GM21515 (cell line): ENCODE measurements at regions not wholly inside any gene's neighbourhood (a gene's known extent, or its start where the extent isn't known, plus 50 kb on each side); places are given as distances from the start of the nearest gene placed in this dataset.
A peak's percentile ranks its signal among the peaks of the same experiment; 100 is the strongest.

Experiments used
- ATAC-seq: cut with Tn5 transposase; IDR thresholded peaks from one replicate; pipeline ENCODE4 v1.9.1; 2021; ENCODE audit not compliant: unreplicated experiment

DNA sequence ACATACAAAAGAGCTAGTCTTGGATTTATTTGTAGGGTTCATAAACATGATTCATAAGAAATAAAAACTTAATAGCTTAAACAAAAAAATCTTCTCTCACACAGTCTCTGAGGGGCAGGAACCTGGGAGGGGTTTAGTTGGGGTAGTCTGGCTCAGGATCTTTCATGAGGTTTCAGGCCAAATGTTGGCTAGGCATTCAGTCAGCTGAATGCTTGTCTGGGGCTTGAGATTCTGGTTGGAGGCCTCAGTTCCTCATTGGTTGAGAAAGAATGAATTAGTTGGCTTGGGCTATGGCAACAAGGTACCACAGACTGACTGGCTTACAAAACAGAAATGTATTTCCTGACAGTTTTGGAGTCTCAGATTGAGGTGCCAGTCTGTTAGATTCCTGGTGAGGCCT is 74.3 kb downstream of the ANKRD7 start:
- no peak for ATAC-seq

DNA sequence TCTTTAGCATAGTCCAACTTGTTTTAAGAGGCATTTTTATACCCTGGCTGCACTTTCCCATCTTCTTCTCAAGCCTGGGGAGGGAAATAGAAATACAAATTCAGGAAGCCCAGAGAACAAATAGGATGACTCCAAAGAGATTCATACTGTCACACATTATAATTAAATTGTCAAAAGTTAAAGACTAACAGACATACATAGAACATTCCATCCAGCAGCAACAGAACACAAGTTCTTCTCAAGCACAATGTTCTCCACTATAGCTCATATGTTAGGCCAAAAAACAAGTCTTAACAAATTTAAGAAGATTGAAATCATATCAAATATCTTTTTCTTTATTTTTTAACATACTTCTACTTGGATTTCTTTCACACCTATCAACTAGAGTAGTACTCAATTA is 75.7 kb downstream of the ANKRD7 start:
- ATAC-seq: no peak

DNA sequence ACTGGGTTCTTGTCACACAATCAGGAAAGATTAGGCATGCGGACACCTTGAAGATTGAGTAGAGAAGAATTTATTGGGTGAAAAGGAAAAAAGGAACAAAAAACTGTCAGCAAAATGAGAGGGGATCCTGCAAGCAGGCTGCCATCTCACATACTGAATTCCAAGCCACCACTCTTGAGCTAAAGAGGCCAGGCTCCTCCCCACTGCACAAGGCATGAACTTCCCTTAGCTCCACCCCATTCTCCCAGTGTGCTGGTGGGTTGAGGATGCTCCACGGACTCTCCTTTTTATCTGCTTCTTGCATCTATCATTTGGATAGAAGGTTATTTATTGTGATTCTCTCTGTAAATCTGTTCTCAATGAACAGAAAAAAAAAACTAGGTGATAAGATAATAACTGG is 79.6 kb downstream of the ANKRD7 start:
- ATAC-seq: no peak

DNA sequence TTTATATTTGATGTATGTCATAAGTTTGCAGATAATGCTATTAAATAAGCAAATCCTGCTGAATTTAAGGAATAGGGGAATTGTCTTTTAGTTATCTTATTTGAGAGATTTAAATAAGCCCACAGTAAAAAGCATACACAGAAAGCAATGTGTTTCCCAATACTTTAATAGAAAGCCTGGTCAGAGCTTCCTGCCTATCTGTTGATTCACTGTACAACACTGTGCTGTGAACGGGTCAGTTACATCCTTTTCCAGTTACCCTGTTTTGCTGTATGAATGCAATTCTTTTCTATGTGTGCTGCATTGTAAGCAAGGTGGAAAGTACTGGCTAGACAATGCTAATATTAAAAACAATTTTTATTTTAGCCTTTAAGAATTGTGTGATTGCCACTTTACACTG is 81.2 kb downstream of the ANKRD7 start:
- ATAC-seq: no peak

DNA sequence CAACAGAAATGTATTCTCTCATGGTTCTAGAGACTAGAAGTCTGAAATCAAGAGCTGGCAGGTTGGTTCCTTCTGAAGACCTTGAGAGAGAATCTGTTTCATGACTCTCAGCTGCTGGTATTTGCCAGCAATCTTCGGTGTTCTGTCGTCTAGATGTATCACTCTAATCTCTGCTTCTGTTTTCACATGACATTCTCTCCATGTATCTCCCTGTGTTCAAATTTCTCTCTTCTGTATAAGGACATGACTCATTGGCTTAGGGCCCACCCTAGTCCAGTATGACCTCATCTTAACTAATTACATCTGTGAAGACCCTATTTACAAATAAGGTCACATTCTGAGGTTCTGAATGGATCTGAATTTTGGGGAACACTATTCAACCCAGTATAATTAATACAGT is 82.3 kb downstream of the ANKRD7 start:
- ATAC-seq: no peak

DNA sequence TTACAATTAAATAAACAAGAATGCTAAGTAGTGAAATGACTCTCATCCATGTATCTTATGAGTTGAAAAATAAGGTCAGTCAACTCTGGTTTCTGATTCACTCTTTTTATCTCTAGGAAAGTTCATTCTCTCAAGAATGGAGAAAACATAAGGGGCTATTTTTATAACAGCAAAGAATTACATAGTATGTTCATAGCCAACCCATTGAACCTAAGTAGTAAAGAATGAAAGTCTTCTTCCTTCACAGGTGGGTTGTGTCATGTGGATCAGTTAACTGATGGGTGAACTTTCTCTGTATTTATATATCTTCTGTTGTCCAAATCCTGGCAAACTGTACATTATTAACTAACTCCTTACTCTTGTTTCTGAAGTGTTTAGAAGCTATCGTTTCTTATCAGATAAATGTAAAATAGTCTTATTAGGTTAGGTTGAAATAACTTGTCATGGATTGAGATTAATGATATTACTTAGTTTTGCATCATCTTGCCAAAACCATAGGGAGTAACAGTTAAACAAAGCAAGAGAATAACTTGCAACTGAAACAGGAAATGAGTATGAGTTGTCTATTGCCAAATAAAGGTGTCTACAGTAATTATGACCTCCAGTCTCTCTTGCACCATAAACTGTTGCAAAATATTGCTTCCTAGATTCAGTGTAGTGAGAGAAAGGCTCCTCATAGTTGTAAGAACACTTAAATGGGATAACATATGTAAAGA is 86.8 kb downstream of the ANKRD7 start:
- peak; percentile 78 for ATAC-seq

DNA sequence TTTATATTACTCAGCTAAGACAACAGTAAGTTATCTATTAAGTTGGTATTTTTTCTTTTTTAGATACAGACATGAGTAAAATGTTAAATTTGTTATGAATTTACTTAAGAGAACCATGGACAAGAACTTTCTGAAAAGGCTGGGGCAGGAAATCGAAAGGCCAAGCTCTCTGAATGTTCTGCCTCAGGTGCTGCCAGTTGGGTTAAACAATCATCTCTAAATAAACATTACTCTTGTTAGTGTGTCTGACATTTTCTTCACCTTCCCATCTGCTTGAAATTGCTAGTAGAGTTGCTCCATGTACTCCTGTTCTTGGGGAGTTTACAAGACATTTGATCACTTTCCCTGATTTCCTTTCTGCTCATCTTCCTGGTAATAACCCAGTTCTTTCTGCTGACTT is 87.5 kb downstream of the ANKRD7 start:
- peak; percentile 50 for ATAC-seq

DNA sequence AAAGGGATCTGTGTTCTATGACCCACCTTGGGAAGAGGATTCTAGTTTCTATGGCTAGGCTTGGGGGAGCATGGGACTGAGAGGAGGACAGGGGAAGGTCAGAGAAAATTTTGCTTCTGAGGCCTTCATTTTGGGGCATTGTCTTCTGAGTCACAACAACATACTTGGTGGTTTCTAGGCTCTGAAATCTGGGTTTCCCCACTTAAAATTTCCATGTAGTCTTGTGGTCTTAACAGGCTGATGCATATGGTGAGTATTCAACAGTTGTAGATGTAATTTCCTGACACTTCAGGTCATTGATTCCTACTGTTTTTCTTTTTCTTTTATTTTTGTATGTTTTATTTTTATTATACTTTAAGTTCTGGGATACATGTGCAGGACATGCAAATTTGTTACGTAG is 88.5 kb downstream of the ANKRD7 start:
- peak; percentile 60 for ATAC-seq

DNA sequence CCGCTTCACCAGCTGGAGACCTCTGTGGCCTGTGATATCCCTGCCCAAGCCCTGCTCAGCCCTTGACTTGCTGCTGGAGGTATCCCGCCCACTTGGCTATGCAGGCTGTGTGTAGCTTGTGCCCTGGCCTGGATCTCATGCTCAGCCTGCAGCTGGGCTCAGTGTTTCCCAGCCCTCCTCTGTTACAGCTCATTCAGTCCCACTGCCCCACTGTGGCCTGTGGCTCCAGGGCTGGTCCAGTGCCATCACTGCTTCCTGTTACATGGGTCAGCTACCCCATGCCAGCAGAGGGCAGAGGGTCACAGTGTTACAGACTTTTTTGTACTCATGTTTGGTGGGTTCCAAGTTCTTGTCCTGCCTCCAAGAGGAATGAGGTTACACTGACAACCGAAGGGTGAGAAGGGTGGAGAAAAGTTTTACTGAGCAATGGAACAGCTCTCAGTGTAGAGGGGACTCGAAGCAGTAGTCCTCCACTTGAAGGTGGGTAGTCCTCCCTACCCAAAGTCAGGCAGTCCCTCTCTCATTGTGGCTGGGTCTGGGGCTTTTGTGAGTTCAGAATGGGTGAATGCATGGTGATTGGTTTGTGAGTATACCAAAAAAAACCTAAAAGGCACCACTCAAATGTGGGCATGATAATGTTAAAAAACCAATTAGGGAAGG is 100.4 kb downstream of the ANKRD7 start:
- no peak for ATAC-seq

DNA sequence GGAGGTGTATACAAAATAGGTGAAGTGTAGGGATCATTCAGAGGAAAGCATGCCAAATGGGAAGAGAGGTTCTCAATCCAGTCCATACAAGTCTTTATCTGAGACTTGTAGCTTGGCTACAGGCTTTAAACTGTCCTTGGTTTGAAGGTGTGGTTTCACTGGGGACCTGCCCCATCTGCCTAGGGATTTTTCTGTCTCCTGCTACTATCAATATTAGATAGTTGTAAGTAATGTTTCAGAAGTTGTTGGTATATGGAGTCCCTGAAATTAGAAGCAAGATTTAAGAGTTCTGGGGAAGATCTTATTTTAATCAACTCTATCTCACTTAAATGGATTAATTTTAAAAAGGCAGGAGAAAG is 100.9 kb downstream of the ANKRD7 start:
- ATAC-seq: no peak

DNA sequence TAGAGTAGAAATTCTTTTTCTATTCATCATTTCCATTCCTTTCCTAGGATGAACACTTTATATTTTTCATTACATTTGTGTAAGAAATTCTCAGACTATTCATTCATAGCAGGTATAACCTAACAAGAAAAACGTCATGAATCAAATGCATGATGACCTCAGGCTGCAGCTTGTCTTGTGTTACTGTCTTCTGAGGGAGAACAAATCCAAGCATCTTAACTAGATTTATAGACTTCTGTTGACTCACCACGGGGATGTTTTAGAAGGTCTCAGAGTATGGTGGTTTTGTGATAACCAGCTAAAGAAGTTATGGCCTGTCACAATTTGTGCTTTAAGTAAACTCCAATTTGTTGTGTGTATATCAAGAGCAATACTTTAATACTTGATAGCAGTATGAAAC is 102.7 kb downstream of the ANKRD7 start:
- no peak for ATAC-seq

DNA sequence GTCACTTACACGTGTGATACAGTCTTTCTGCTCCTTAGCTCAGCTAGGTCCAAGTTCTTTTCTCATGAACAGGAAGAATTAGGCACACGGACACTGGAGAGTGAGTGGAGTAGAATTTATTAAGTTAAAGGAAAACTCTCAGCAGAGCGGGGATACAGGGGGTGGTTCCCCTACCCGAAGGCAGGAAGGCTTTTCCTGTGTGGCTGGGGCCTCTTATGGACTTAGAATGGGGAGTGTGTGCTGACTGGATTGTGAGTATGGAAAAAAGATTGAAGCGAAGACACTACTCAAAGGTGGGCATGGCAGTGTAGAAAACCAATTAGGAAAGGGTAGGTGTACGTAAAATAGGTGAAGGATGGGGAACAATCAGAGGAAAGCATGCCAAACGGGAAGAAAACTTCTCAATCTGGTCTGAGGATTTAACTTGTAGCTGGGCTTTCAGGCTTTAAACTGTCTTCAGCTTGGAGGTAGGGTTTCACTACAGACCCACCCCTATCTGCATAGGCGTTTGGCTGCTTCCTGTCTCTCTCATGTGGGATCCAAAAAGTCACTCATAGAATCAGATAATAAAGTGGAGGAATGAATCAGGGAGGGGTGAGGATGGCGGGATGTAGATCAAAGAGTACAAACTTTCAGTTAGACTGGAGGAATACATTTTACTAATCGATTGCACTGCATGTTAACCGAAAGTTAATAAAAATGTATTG is 104.2 kb downstream of the ANKRD7 start:
- no peak for ATAC-seq

DNA sequence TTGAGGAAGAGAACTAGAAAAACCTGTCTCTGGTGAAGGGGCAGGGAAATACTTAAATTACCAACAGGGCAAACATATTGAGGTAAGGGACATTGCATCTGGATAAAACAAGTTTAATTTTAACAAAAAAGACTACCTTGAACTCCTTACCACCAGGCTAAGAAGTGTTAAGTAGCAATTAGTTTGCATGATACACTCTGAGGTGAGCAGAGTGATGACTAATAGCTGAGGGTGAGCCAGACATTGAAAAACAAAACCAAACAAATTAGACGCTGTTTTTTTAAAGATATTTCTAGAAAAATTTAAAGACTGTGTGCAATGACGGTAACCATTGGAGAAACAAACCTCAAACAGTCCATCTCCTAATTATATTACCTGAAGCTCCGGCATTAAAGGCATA is 105.9 kb downstream of the ANKRD7 start:
- ATAC-seq: no peak

DNA sequence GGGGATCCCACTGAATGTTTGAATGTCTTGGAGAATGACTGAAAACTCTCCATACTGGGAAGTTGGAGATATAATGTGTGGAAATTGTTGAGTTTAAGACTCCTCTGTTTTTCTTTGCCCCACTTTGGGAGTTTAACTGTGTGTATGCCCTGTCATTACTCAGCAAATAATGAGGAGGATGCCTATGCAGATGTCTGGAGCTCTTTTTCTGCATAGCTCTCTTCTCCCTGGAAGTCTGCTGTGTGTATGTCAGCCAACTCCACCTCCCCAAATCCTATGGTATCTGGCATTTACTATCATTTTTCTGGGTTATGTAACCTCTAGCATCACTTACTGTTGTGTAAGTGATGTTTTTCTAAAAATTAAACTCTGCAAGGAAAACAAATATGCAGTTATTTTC is 122.2 kb downstream of the ANKRD7 start:
- ATAC-seq: no peak

DNA sequence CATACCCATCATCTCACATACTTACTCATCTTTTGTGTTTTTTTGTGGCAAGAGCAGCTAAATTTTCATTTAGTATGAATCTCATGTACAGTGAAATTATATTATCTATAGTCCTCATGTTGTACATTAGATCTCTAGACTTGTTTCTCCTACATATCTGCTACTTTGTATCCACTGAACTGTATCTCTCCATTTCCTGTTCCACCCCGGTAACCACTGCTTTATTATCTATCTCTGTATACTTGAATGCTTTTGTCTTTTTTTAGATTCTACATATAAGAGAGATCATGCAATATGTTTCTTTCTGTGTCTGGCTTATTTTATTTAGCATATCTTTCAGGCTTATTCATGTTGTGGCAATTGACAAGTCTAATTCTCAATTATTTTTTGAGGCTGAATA is 125.1 kb downstream of the ANKRD7 start:
- no peak for ATAC-seq

DNA sequence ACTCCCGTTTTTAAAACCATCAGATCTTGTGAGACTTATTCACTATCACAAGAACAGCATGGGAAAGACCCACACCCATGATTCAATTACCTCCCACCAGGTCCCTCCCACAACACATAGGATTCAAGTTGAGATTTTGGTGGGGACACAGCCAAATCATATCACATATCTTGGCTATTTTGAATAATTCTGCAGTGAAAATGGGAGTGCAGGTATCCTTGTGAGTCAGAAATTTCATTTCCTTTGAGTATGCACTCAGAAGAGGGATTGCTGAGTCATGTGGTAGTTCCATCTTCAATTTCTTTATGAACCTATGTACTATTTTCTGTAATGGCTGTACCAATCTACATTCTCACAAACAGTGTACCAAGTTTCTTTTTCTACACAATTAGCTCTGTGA is 125.8 kb downstream of the ANKRD7 start:
- no peak for ATAC-seq

DNA sequence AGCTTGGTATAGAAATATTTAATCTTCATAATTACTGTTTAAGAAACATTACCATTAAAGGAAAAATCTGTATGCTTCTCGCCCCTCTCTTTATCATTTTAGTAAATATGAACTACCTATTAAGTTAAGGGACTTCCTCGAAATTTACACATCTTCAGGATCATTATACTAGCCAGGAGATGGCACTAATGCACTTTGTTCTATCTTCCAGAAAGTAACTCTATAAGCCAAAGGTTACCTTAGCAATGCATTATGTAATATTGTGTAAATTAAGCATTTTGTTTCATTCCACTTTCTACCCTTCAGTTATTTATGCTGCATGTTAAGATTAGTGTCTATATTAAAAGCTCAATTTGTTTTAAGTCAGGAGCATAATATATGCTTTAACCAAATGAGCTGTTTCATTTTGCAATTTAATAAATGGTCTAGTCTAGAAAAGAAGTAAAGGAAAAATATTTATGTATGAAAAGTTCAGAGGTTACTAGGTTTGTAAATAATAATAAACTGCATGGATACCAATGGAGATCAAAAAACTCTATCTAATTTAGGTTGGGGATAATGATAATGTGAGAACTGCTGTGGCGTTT is 128.5 kb downstream of the ANKRD7 start:
- no peak for ATAC-seq

DNA sequence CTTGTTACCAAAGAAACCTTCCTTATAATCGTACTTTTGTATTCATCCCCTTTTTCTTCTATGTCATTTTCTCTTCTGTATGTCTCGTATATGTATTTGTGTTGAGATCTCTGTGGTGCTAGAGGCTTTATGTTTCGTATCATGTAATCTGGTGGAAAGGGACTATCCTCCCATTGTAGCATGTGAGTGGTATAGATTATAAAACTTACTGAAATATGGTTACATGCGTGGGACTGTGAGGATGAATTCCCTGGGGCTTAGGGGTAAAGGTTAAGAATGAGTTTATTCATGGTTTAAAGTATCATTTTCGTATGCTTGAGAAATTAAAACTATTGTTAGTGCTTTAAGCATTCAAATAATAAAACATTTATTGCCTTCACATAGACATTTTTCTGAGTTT is 141.9 kb downstream of the ANKRD7 start:
- no peak for ATAC-seq

DNA sequence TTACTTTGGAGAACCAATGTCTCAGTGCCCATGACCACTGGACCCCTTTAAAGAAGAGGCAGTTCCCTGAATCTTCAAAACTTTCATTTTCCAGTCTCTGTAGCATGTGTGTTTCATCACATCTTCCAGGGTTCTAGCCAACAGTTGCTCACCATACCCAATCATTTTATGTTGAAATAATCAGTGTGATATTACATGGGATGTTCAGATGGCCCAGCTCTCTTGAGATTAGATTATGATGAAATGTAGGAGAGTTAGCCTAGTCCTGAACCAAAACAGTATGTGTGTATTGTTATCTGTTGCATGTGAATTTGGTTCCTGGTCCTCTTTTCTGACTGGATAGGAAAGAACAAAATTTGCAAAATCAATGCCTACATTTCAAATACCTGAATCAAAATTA is 144.5 kb downstream of the ANKRD7 start:
- no peak for ATAC-seq

DNA sequence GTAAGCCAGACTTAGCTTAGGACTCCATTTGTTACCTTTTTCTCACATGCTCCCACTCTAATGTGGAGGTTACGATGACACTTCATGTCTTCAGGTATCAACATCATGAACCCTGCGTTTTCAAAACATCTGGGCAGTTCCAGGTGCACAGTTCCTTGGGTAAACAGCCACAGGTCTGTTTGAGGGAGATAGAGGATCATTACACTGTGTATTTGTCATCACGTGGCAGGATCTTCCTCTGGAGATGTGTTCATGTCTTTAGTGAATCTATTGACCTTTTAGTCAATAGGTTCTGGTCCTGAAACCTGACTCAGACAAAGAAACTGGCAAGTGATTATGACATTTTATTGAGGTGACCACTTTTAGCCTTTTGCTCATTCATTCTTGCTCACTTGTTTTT is 145.5 kb downstream of the ANKRD7 start:
- no peak for ATAC-seq

DNA sequence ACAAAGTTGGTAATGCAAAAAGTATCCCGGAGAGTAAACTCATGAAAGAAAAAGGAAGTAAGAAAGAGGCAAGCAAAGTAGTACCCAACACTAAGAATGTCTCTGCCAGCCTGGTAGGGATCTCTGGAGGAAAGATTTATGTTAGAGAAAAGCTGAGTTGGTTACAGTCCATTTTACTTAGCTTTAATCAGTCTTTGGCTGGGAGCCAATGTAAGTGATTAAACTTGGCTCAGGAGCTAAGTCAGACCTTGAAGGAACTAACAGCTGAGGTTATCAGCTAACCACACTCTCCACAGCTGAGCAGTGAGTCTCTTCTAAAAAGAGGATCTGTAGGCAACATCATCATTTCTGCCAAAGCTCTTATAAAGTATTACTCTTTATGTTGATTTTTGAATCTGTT is 148.0 kb downstream of the ANKRD7 start:
- ATAC-seq: no peak

DNA sequence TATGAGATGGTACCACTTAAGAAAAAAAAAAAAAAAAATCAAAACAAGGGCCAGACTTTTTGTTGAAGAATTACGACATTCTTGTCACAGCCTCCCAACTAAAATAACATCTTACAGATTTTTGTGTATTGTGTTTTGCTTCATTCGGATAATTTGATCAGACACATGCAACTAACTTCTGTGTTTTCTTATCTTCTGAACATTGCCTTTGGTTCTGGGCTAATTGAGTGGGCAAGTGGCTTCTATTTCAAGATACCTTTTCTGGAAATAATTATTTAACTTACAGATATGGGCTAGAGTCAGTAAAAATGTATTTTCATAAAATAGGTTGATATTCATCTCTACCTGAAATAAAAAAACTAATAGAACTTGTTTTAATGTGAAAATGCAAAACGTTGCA is 165.1 kb downstream of the ANKRD7 start:
- ATAC-seq: no peak
